HCT116 (cell line): ENCODE measurements at regions not wholly inside any gene's neighbourhood (a gene's known extent, or its start where the extent isn't known, plus 50 kb on each side); places are given as distances from the start of the nearest gene placed in this dataset.

Experiments used
- ATAC-seq: fragments of 200-7000 bp; cut with Tn5 transposase; 2 replicates; pipeline ENCODE4 v1.9.1; 2020; ENCODE audit warnings: mild to moderate bottlenecking, moderate library complexity
- BruUV-seq: library from RNA; stranded (reverse); fragments of 400-500 nt; replicated peaks from 2 replicates; lab custom pipeline; 2021; lab: Mats Ljungman, UMichigan
- CTCF ChIA-PET: fragments of 300-600 bp; sonication (Branson Sonifier 250); formaldehyde crosslinking; loops from one replicate; lab custom pipeline; 2021; ENCODE audit warnings: antibody characterized with exemption; lab: Charles Lee
- POLR2A ChIA-PET: fragments of 300-600, 350-600 bp; sonication (Branson Sonifier 250); formaldehyde crosslinking; loops from one replicate; lab custom pipeline; 2021; ENCODE audit warnings: antibody characterized with exemption; lab: Charles Lee
- RAD21 ChIA-PET, 2 experiments: fragments of 300-600 bp; sonication (Branson Sonifier 250); formaldehyde crosslinking; loops; one replicate each; lab custom pipeline; 2023; ENCODE audit warnings: low total read pairs in 2 of 2; ENCODE audit not compliant: uncharacterized antibody in 2 of 2, unreplicated experiment in 2 of 2, low non-redundant PET in 1 of 2; lab: Charles Lee
- DNase-seq: peaks from one replicate; pipeline ENCODE4 v3.0.0-alpha.2; 2010; ENCODE audit warnings: low read depth, low spot score
- H2AFZ ChIP-seq: fragments of 200-600 bp; shearing (Covaris generic), sonication (generic); 2 replicates; pipeline ENCODE4 v1.6.1; 2017; ENCODE audit warnings: low read depth, mixed run types, mixed read lengths, antibody characterized with exemption, low read length; ENCODE audit not compliant: poor library complexity, severe bottlenecking
- H3K27ac ChIP-seq: 2 replicates; pipeline ENCODE4 v1.5.1; 2012; ENCODE audit warnings: low read depth, low read length
- H3K27me3 ChIP-seq: fragments of 200-600 bp; sonication (generic); 2 replicates; pipeline ENCODE4 v1.6.1; 2016; ENCODE audit warnings: mixed run types, low read length, mixed read lengths; ENCODE audit not compliant: insufficient read depth
- H3K36me3 ChIP-seq, 2 experiments: fragments of 200-500 bp in 1 of 2; fragments of 200-600 bp in 1 of 2; sonication (Bioruptor generic) in 1 of 2; sonication (generic) in 1 of 2; 2 replicates each; pipeline versions ENCODE4 v1.5.1 to v1.6.1; 2014 to 2016; ENCODE audit warnings: low read length in 2 of 2, inconsistent platforms in 1 of 2, mixed read lengths in 1 of 2, mixed run types in 1 of 2; ENCODE audit not compliant: insufficient read depth in 2 of 2, control insufficient read depth in 1 of 2
- H3K4me1 ChIP-seq, 2 experiments: fragments of 200-600 bp in 1 of 2; sonication (generic) in 1 of 2; 2 replicates each; pipeline versions ENCODE4 v1.5.1 to v1.6.1; 2012 to 2017; ENCODE audit warnings: low read length in 2 of 2, inconsistent platforms in 1 of 2, mild to moderate bottlenecking in 1 of 2, mixed read lengths in 1 of 2, mixed run types in 1 of 2, moderate library complexity in 1 of 2; ENCODE audit not compliant: insufficient read depth in 2 of 2, control insufficient read depth in 1 of 2
- H3K4me2 ChIP-seq: fragments of 200-600 bp; sonication (generic); 2 replicates; pipeline ENCODE4 v1.6.1; 2017; ENCODE audit warnings: mixed run types, low read length, mixed read lengths
- H3K4me3 ChIP-seq, 2 experiments: fragments of 200-600 bp in 1 of 2; sonication (generic) in 1 of 2; replicated peaks in 1 of 2; 2 replicates each; pipeline ENCODE4 v1.5.1; 2011 to 2016; ENCODE audit warnings: low read length in 2 of 2, control low read depth in 1 of 2, low read depth in 1 of 2, mild to moderate bottlenecking in 1 of 2, mixed read lengths in 1 of 2, mixed run types in 1 of 2
- H3K79me2 ChIP-seq: fragments of 200-600 bp; sonication (generic); 2 replicates; pipeline ENCODE4 v1.6.1; 2017; ENCODE audit warnings: mild to moderate bottlenecking, mixed run types, low read length, moderate library complexity, mixed read lengths; ENCODE audit not compliant: insufficient read depth
- H3K9ac ChIP-seq: fragments of 200-600 bp; sonication (generic); 2 replicates; pipeline ENCODE4 v1.6.1; 2016; ENCODE audit warnings: low read length, mixed read lengths
- H3K9me2 ChIP-seq: fragments of 200-600 bp; sonication (generic), shearing (Covaris generic); 2 replicates; pipeline ENCODE4 v1.6.1; 2017; ENCODE audit warnings: mixed run types, mild to moderate bottlenecking, moderate library complexity; ENCODE audit not compliant: insufficient read depth
- H3K9me3 ChIP-seq, 2 experiments: fragments of 200-500 bp in 1 of 2; fragments of 200-600 bp in 1 of 2; sonication (Bioruptor generic) in 1 of 2; sonication (generic) in 1 of 2; 2 replicates each; pipeline ENCODE4 v1.6.1; 2014 to 2017; ENCODE audit warnings: low read length in 2 of 2, mixed read lengths in 2 of 2, inconsistent platforms in 1 of 2, low read depth in 1 of 2, mild to moderate bottlenecking in 1 of 2, mixed run types in 1 of 2, moderate library complexity in 1 of 2; ENCODE audit not compliant: control insufficient read depth in 1 of 2, insufficient read depth in 1 of 2
- H4K20me1 ChIP-seq: fragments of 200-600 bp; sonication (generic), shearing (Covaris generic); 2 replicates; pipeline ENCODE4 v1.6.1; 2017; ENCODE audit warnings: mixed run types, mild to moderate bottlenecking, moderate library complexity; ENCODE audit not compliant: insufficient read depth
- ATF3 ChIP-seq: IDR thresholded peaks from 2 replicates; pipeline ENCODE4 v1.6.1; 2012
- CEBPB ChIP-seq: IDR thresholded peaks from 2 replicates; pipeline ENCODE4 v1.6.1; 2012; ENCODE audit warnings: low read depth
- ELF1 ChIP-seq: IDR thresholded peaks from 2 replicates; pipeline ENCODE4 v1.6.1; 2012; ENCODE audit warnings: low read depth, borderline replicate concordance
- EZH2 ChIP-seq: fragments of 200-600 bp; sonication (generic); IDR thresholded peaks from 2 replicates; pipeline ENCODE4 v1.6.1; 2017; ENCODE audit warnings: antibody characterized with exemption, mixed run types
- FOSL1 ChIP-seq: IDR thresholded peaks from 2 replicates; pipeline ENCODE4 v1.6.1; 2012; ENCODE audit warnings: low read depth
- JUND ChIP-seq: IDR thresholded peaks from 2 replicates; pipeline ENCODE4 v1.6.1; 2012
- POLR2A ChIP-seq: IDR thresholded peaks from 2 replicates; pipeline ENCODE4 v1.7.0; 2011; ENCODE audit warnings: borderline replicate concordance; ENCODE audit not compliant: insufficient read depth, insufficient read length; ENCODE audit errors: extremely low read depth
- RAD21 ChIP-seq: IDR thresholded peaks from 2 replicates; pipeline ENCODE4 v1.6.1; 2012; ENCODE audit warnings: low read depth, mild to moderate bottlenecking
- SIN3A ChIP-seq: IDR thresholded peaks from 2 replicates; pipeline ENCODE4 v1.6.1; 2012; ENCODE audit warnings: low read depth
- SP1 ChIP-seq: IDR thresholded peaks from 2 replicates; pipeline ENCODE4 v1.6.1; 2012; ENCODE audit warnings: low read depth
- SRF ChIP-seq: IDR thresholded peaks from 2 replicates; pipeline ENCODE4 v1.6.1; 2012; ENCODE audit warnings: low read depth
- TCF7L2 ChIP-seq: IDR thresholded peaks from 2 replicates; pipeline ENCODE4 v1.7.0; 2011; ENCODE audit warnings: borderline replicate concordance, inconsistent platforms; ENCODE audit not compliant: insufficient read depth, insufficient read length; ENCODE audit errors: extremely low read depth
- YY1 ChIP-seq: IDR thresholded peaks from 2 replicates; pipeline ENCODE4 v1.6.1; 2011; ENCODE audit warnings: low read length, low read depth, moderate library complexity, mild to moderate bottlenecking; ENCODE audit not compliant: insufficient replicate concordance; ENCODE audit errors: extremely low read depth
- ZBTB33 ChIP-seq: IDR thresholded peaks from 2 replicates; pipeline ENCODE4 v1.6.1; 2011; ENCODE audit warnings: mild to moderate bottlenecking, low read length, moderate library complexity; ENCODE audit not compliant: insufficient replicate concordance; ENCODE audit errors: extremely low read depth
- ZNF274 ChIP-seq: fragments of 200-500 bp; sonication (Bioruptor generic); IDR thresholded peaks from 2 replicates; pipeline ENCODE4 v1.6.1; 2014; ENCODE audit warnings: mild to moderate bottlenecking, low read depth, low read length, inconsistent platforms
- intact Hi-C: fragments of 100-400 bp; cut with micrococcal nuclease; formaldehyde crosslinking; loops from 2 replicates; pipeline ENCODE4 v1.10.0; 2022
- TF ChIP-seq, protein P1 (sequence below): IDR thresholded peaks from 2 replicates; pipeline ENCODE4 v1.6.1; 2012

DNA sequence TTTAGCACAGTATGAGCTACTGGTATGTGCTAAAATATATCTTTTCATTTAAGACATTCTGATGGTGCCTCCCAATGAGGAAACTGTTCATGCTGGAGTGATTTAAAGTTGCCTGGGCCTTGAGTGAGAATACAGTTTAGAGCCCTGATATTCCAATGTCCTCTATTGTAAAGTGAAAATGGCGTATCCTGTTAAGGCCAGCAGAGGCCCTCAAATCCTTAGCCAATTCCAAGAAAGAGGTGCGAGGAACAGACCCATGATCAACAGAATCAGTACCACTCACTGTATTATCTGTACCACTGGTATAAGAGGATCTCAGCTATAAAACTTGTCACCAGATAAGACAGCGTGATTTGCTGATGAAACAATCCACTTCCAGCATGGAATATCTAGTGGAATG lies 273.1 kb upstream of the SLITRK5 start:
- intact Hi-C loops = no loop called here
- ChIA-PET CTCF (no interaction called here), POLR2A (no interaction called here), RAD21 (no interaction called here)
- Histone ChIP-seq H3K4me2 (no peak overlapping the region), H3K9me2 (no peaks in the 10 kb centered on the region), H3K4me1 (no peaks in the 10 kb centered on the region), H3K9ac (no peak overlapping the region), H4K20me1 (no peaks in the 10 kb centered on the region), H3K79me2 (no peaks in the 10 kb centered on the region), H3K4me3 (no peak overlapping the region), H2AFZ (no peak overlapping the region), H3K27ac (no peak overlapping the region), H3K36me3 (no peaks in the 10 kb centered on the region), H3K27me3 (no peaks in the 10 kb centered on the region), H3K9me3 (no peaks in the 10 kb centered on the region)
- no peak for DNase-seq
- ATAC-seq = no peak
- no TSS peak for BruUV-seq
- TF ChIP-seq EZH2 (no peak), POLR2A (no peak), CEBPB (no peak), SP1 (no peak), FOSL1 (no peak), ZNF274 (no peak), YY1 (no peak)
- TF ChIP-seq, protein P1, sequence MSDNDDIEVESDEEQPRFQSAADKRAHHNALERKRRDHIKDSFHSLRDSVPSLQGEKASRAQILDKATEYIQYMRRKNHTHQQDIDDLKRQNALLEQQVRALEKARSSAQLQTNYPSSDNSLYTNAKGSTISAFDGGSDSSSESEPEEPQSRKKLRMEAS = no peak

DNA sequence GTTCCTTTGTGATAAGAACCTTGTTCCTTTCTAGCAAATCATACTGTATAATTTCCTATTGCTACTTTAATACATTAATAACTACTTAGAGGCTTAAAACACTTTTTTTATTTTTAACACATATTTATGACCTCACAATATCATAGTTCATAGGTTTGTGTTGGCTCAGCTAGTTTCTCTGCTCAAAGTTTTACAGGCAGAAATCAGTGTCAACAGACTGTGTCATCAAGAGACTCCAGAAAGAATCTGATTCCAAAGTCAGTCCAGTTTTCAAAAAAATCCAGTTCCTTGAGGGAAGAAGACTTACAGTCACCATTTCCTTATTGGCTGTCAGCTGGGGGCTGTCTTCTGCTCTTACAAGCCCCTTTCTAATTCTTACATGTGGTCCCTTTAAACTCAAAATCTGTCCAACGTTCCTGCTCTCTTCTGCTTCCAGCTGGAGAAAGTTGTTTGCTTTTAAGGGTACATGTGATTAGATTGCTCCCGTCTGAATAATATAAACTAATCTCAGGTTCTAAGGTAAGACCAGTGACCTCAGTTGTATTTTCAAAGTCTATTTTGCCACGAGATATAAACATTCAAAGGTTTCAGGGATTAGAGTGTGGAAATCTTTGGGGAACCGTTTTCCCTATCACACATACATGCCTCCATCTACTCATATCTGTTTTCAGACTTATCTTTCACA lies 267.3 kb upstream of the SLITRK5 start:
- BruUV-seq = no TSS peak
- ATAC-seq (no peak), DNase-seq (no peak)
- Histone ChIP-seq H3K36me3 (no peaks in the 10 kb centered on the region), H4K20me1 (no peaks in the 10 kb centered on the region), H3K27me3 (no peaks in the 10 kb centered on the region), H3K27ac (no peak overlapping the region), H3K4me2 (no peak overlapping the region), H3K9me2 (no peaks in the 10 kb centered on the region), H2AFZ (no peak overlapping the region), H3K9me3 (no peaks in the 10 kb centered on the region), H3K4me1 (no peaks in the 10 kb centered on the region), H3K79me2 (no peaks in the 10 kb centered on the region), H3K9ac (no peak overlapping the region), H3K4me3 (no peak overlapping the region)
- ChIA-PET CTCF (no interaction called here), RAD21 (no interaction called here), POLR2A (no interaction called here)
- intact Hi-C loops = no loop called here
- TF ChIP-seq SIN3A (no peak), TCF7L2 (no peak), ZNF274 (no peak), POLR2A (no peak), ELF1 (no peak), RAD21 (no peak), SP1 (no peak), SRF (no peak), ZBTB33 (no peak), JUND (no peak), ATF3 (no peak)
- TF ChIP-seq, protein P1 = no peak
